Mammary epithelial cell (primary cell): ENCODE measurements at regions not wholly inside any gene's neighbourhood (a gene's known extent, or its start where the extent isn't known, plus 50 kb on each side); places are given as distances from the start of the nearest gene placed in this dataset.

Source experiments
- EZH2 ChIP-seq: IDR thresholded peaks from 2 replicates; pipeline ENCODE4 v1.6.1; 2012; ENCODE audit warnings: low read length, inconsistent platforms, borderline replicate concordance
- TF ChIP-seq, protein P1 (sequence below), 2 donors: IDR thresholded peaks in 1 of 2; conservative IDR thresholded peaks in 1 of 2; 2 replicates each; pipeline ENCODE4 v1.5.1; 2011 to 2012; ENCODE audit warnings: inconsistent platforms in 2 of 2, low read length in 2 of 2, mild to moderate bottlenecking in 2 of 2, control low read depth in 1 of 2, low read depth in 1 of 2; ENCODE audit not compliant: insufficient read depth in 1 of 2; ENCODE audit errors: extremely low read depth in 1 of 2

DNA sequence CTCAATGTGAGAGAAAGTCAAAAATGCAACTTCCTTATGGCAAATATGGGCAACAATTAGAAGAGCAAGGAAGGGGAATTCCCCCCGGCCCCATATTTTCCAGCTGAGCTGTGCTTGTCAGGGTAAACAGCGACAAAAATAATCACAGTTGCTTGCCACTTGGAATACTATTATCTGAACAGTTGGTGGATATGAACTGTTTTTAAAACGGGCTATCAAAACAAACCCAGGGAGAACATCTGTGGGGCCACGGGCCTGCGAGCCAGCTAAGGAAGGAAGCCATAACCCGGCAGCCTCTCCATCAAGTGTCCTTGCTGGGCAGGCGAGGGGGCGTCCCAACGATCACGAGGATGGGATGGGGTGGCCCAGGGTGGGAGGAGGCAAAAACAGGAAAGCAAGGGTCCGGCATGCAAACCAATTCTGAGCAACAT, 228.4 kb downstream of the ARHGAP12 start:
- TF ChIP-seq, protein P1, sequence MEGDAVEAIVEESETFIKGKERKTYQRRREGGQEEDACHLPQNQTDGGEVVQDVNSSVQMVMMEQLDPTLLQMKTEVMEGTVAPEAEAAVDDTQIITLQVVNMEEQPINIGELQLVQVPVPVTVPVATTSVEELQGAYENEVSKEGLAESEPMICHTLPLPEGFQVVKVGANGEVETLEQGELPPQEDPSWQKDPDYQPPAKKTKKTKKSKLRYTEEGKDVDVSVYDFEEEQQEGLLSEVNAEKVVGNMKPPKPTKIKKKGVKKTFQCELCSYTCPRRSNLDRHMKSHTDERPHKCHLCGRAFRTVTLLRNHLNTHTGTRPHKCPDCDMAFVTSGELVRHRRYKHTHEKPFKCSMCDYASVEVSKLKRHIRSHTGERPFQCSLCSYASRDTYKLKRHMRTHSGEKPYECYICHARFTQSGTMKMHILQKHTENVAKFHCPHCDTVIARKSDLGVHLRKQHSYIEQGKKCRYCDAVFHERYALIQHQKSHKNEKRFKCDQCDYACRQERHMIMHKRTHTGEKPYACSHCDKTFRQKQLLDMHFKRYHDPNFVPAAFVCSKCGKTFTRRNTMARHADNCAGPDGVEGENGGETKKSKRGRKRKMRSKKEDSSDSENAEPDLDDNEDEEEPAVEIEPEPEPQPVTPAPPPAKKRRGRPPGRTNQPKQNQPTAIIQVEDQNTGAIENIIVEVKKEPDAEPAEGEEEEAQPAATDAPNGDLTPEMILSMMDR (conservative IDR thresholded peaks at IDR 0.05 in 1 of 2, IDR thresholded peaks at IDR 0.05 in 1 of 2; ENCODE audit: extremely low read depth in 1 of 2, insufficient read depth in 1 of 2, low read depth in 1 of 2, low read length in 2 of 2): no peak
- TF ChIP-seq EZH2: no peak
